Neural progenitor cell (in vitro differentiated cells): ENCODE measurements at regions not wholly inside any gene's neighbourhood (a gene's known extent, or its start where the extent isn't known, plus 50 kb on each side); places are given as distances from the start of the nearest gene placed in this dataset.

Source experiments
- DNase-seq: peaks from one replicate; pipeline ENCODE4 v3.0.0-alpha.2; 2016; ENCODE audit warnings: low spot score
- H2AFZ ChIP-seq: fragments of 200-600 bp; sonication (generic); replicated peaks from 2 replicates; pipeline ENCODE4 v1.6.1; 2016; ENCODE audit warnings: antibody characterized with exemption
- H3F3A ChIP-seq: fragments of 200-600 bp; sonication (generic); 2 replicates; pipeline ENCODE4 v1.6.1; 2016; ENCODE audit warnings: antibody characterized with exemption, low read depth
- H3K27ac ChIP-seq: fragments of 200-600 bp; sonication (generic); 2 replicates; pipeline ENCODE4 v1.5.1; 2016; ENCODE audit warnings: mild to moderate bottlenecking
- H3K27me3 ChIP-seq: fragments of 200-600 bp; sonication (generic); 2 replicates; pipeline ENCODE4 v1.6.1; 2016; ENCODE audit warnings: mild to moderate bottlenecking, moderate library complexity
- H3K36me3 ChIP-seq: fragments of 200-600 bp; sonication (generic); 2 replicates; pipeline ENCODE4 v1.5.1; 2016
- H3K4me1 ChIP-seq: fragments of 200-600 bp; sonication (generic); 2 replicates; pipeline ENCODE4 v1.6.1; 2016; ENCODE audit warnings: mixed run types
- H3K4me2 ChIP-seq: fragments of 200-600 bp; sonication (generic); 2 replicates; pipeline ENCODE4 v1.6.1; 2016
- H3K4me3 ChIP-seq: fragments of 200-600 bp; sonication (generic); 2 replicates; pipeline ENCODE4 v1.5.1; 2016
- H3K79me2 ChIP-seq: fragments of 200-600 bp; sonication (generic); 2 replicates; pipeline ENCODE4 v1.6.1; 2016; ENCODE audit warnings: low read depth
- H3K9ac ChIP-seq: fragments of 200-600 bp; sonication (generic); 2 replicates; pipeline ENCODE4 v1.6.1; 2016
- H3K9me3 ChIP-seq: fragments of 200-600 bp; sonication (generic); 2 replicates; pipeline ENCODE4 v1.5.1; 2016; ENCODE audit warnings: low read depth
- H4K20me1 ChIP-seq: fragments of 200-600 bp; sonication (generic); 2 replicates; pipeline ENCODE4 v1.6.1; 2016; ENCODE audit warnings: low read depth
- H3K27ac Mint-ChIP-seq: 3 replicates; pipeline ENCODE4 v1.8.0; 2021; ENCODE audit warnings: mixed read lengths
- H3K27me3 Mint-ChIP-seq: 2 replicates; pipeline ENCODE4 v1.8.0; 2022; ENCODE audit warnings: low read depth, mild to moderate bottlenecking, inconsistent platforms, moderate library complexity, mixed read lengths; ENCODE audit not compliant: insufficient read depth
- H3K36me3 Mint-ChIP-seq: 3 replicates; pipeline ENCODE4 v1.8.0; 2021; ENCODE audit warnings: mixed read lengths
- H3K4me1 Mint-ChIP-seq: 3 replicates; pipeline ENCODE4 v1.8.0; 2021; ENCODE audit warnings: mixed read lengths
- H3K4me3 Mint-ChIP-seq: 3 replicates; pipeline ENCODE4 v1.8.0; 2021; ENCODE audit warnings: mild to moderate bottlenecking, moderate library complexity, mixed read lengths
- H3K9me3 Mint-ChIP-seq: 3 replicates; pipeline ENCODE4 v1.8.0; 2020; ENCODE audit warnings: mixed read lengths
- EZH2 ChIP-seq: fragments of 200-600 bp; sonication (generic); IDR thresholded peaks from 2 replicates; pipeline ENCODE4 v1.6.1; 2017; ENCODE audit warnings: antibody characterized with exemption, mild to moderate bottlenecking, moderate library complexity
- EZH2phosphoT487 ChIP-seq: fragments of 200-600 bp; sonication (generic); IDR thresholded peaks from 2 replicates; pipeline ENCODE4 v1.6.1; 2017; ENCODE audit warnings: antibody characterized with exemption
- TF ChIP-seq, protein P1 (sequence below): fragments of 200-600 bp; sonication (generic); IDR thresholded peaks from 2 replicates; pipeline ENCODE4 v1.5.1; 2017; ENCODE audit warnings: antibody characterized with exemption, mild to moderate bottlenecking

DNA sequence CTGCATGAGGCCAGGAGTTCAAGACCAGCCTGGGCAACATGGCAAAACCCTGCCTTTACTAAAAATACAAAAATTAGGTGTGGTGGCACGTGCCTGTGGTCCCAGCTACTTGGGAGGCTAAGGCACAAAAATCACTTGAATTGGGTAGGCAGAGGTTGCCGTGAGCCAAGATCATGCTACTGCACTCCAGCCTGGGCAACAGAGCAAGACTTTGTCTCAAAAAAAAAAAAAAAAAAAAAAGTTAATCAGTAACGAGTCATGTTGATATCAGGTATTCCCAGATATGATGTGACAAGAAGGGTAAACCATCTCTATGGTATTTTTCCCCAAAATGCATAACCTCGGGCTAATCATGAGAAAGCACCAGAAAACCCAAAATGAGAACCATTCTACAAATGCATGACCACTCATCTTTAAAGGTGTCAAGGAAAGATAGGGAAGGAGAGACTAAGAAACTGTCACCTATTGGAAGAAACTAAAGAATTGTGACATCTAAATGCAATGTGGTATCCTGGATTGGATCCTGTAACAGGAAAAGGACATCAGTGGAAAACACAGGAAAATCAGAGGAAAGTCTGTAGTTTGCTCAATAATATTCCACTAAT lies 66.5 kb upstream of the MAP4 start:
- no peaks in the 10 kb centered on the region for H3K4me1 ChIP-seq
- H3K79me2 ChIP-seq: peaks cover 100% of the 10 kb centered on the region
- no peaks in the 10 kb centered on the region for H3K36me3 ChIP-seq
- Mint-ChIP-seq H3K36me3 (peaks cover 11% of the 10 kb centered on the region), H3K4me3 (no peak overlapping the region), H3K9me3 (no peaks in the 10 kb centered on the region), H3K4me1 (peaks cover 16% of the 10 kb centered on the region), H3K27ac (no peak overlapping the region), H3K27me3 (no peaks in the 10 kb centered on the region)
- TF ChIP-seq EZH2phosphoT487 (no peak), EZH2 (no peak)
- TF ChIP-seq, protein P1, sequence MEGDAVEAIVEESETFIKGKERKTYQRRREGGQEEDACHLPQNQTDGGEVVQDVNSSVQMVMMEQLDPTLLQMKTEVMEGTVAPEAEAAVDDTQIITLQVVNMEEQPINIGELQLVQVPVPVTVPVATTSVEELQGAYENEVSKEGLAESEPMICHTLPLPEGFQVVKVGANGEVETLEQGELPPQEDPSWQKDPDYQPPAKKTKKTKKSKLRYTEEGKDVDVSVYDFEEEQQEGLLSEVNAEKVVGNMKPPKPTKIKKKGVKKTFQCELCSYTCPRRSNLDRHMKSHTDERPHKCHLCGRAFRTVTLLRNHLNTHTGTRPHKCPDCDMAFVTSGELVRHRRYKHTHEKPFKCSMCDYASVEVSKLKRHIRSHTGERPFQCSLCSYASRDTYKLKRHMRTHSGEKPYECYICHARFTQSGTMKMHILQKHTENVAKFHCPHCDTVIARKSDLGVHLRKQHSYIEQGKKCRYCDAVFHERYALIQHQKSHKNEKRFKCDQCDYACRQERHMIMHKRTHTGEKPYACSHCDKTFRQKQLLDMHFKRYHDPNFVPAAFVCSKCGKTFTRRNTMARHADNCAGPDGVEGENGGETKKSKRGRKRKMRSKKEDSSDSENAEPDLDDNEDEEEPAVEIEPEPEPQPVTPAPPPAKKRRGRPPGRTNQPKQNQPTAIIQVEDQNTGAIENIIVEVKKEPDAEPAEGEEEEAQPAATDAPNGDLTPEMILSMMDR: no peak
- no peak overlapping the region for H3K9ac ChIP-seq
- no peaks in the 10 kb centered on the region for H3K9me3 ChIP-seq
- H4K20me1 ChIP-seq: peaks cover 34% of the 10 kb centered on the region
- H3F3A ChIP-seq: peaks cover 16% of the 10 kb centered on the region
- no peak overlapping the region for H3K4me2 ChIP-seq
- H3K4me3 ChIP-seq: no peak overlapping the region
- no peak overlapping the region for H2AFZ ChIP-seq
- H3K27me3 ChIP-seq: no peaks in the 10 kb centered on the region
- H3K27ac ChIP-seq: no peak overlapping the region
- DNase-seq: no peak

DNA sequence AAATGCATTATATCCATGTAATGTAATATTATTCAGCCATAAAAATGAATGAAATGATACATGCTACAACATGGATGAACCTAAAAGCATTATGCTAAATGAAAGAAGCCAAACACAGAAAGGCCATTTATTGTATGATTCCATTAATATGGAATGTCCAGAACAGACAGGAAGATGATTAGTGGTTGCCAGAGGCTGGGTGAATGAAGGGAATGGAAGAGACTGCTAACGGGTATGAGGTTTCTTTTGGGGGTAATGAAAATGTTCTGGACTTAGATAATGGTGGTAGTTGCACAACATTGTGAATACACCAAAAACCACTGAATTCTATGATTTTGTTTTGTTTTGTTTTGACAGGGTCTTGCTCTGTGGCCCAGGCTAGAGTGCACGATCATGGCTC lies 61.6 kb upstream of the MAP4 start:
- Mint-ChIP-seq H3K4me3 (no peak overlapping the region), H3K27me3 (no peaks in the 10 kb centered on the region), H3K4me1 (no peaks in the 10 kb centered on the region), H3K27ac (no peak overlapping the region), H3K36me3 (peaks cover 11% of the 10 kb centered on the region), H3K9me3 (no peaks in the 10 kb centered on the region)
- H2AFZ ChIP-seq: no peak overlapping the region
- H3K79me2 ChIP-seq: peaks cover 94% of the 10 kb centered on the region
- no peak overlapping the region for H3K4me2 ChIP-seq
- no peaks in the 10 kb centered on the region for H3K27me3 ChIP-seq
- DNase-seq: no peak
- no peaks in the 10 kb centered on the region for H3K4me1 ChIP-seq
- H3K4me3 ChIP-seq: no peak overlapping the region
- no peaks in the 10 kb centered on the region for H3K9me3 ChIP-seq
- peaks cover 14% of the 10 kb centered on the region for H4K20me1 ChIP-seq
- H3K36me3 ChIP-seq: no peaks in the 10 kb centered on the region
- no peak overlapping the region for H3K27ac ChIP-seq
- no peaks in the 10 kb centered on the region for H3F3A ChIP-seq
- TF ChIP-seq, protein P1: no peak
- TF ChIP-seq EZH2 (no peak), EZH2phosphoT487 (no peak)
- no peak overlapping the region for H3K9ac ChIP-seq

DNA sequence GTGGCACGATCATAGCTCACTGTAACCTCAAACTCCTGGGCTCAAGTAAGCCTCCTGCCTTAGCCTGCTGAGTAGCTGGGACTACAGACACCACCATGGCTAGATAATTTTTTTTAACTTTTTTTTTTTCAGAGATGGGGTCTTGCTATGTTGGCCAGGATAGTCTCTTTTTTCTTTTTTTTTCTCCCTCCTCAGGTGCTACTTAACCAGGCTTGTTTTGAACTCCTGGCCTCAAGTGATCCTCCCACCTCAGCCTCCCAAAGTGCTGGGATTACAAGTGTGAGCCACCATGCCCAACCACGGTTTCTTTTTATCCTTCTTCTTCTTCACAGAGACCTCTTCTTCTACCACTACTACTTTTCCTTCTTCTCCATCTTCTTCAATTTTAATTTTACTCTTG lies 53.8 kb upstream of the MAP4 start:
- Histone ChIP-seq H2AFZ (no peak overlapping the region), H3K4me2 (no peak overlapping the region), H3K79me2 (peaks cover 95% of the 10 kb centered on the region), H3K4me3 (no peak overlapping the region), H3K36me3 (no peaks in the 10 kb centered on the region), H3K9ac (no peak overlapping the region), H4K20me1 (peaks cover 8% of the 10 kb centered on the region), H3K27me3 (no peaks in the 10 kb centered on the region), H3K27ac (no peak overlapping the region), H3K9me3 (no peaks in the 10 kb centered on the region), H3K4me1 (no peaks in the 10 kb centered on the region), H3F3A (no peaks in the 10 kb centered on the region)
- no peak overlapping the region for H3K4me3 Mint-ChIP-seq
- no peak for DNase-seq
- TF ChIP-seq EZH2phosphoT487 (no peak), EZH2 (no peak)
- TF ChIP-seq, protein P1: no peak
- no peaks in the 10 kb centered on the region for H3K9me3 Mint-ChIP-seq
- H3K27ac Mint-ChIP-seq: no peak overlapping the region
- H3K27me3 Mint-ChIP-seq: no peaks in the 10 kb centered on the region
- H3K36me3 Mint-ChIP-seq: peaks cover 9% of the 10 kb centered on the region
- H3K4me1 Mint-ChIP-seq: no peaks in the 10 kb centered on the region
